GM18498 (cell line): ENCODE measurements at regions not wholly inside any gene's neighbourhood (a gene's known extent, or its start where the extent isn't known, plus 50 kb on each side); places are given as distances from the start of the nearest gene placed in this dataset.

Experiments used
- ATAC-seq: cut with Tn5 transposase; IDR thresholded peaks from one replicate; pipeline ENCODE4 v1.9.1; 2021; ENCODE audit warnings: mild to moderate bottlenecking, moderate library complexity; ENCODE audit not compliant: unreplicated experiment

GRCh38 chr4:180870623-180871022 is 1372.6 kb upstream of the TENM3 start:
- no peak for ATAC-seq

- no peak for ATAC-seq
Observed at GRCh38 chr4:180898305-180898704, 1344.9 kb upstream of the TENM3 start.

- no peak for ATAC-seq
Observed at GRCh38 chr4:180900781-180901180, 1342.4 kb upstream of the TENM3 start.

GRCh38 chr4:180909279-180909678 is 1333.9 kb upstream of the TENM3 start:
- no peak for ATAC-seq

- ATAC-seq, result no peak
Observed at GRCh38 chr4:180913750-180914149, 1329.5 kb upstream of the TENM3 start.

- no peak for ATAC-seq
Observed at GRCh38 chr4:180923486-180923885, 1319.7 kb upstream of the TENM3 start.

GRCh38 chr4:180925805-180926204 is 1317.4 kb upstream of the TENM3 start:
- no peak for ATAC-seq

GRCh38 chr4:180926277-180926676 is 1316.9 kb upstream of the TENM3 start:
- ATAC-seq, result no peak

- ATAC-seq, result no peak
Observed at GRCh38 chr4:180932370-180933001, 1310.7 kb upstream of the TENM3 start.

- ATAC-seq, result no peak
Observed at GRCh38 chr4:180937083-180937482, 1306.1 kb upstream of the TENM3 start.

- no peak for ATAC-seq
Observed at GRCh38 chr4:180940680-180941079, 1302.5 kb upstream of the TENM3 start.

- ATAC-seq, result no peak
Observed at GRCh38 chr4:180942367-180942916, 1300.8 kb upstream of the TENM3 start.

GRCh38 chr4:180946188-180946587 is 1297.0 kb upstream of the TENM3 start:
- no peak for ATAC-seq

- ATAC-seq, result no peak
Observed at GRCh38 chr4:180947425-180947824, 1295.8 kb upstream of the TENM3 start.

- ATAC-seq, result no peak
Observed at GRCh38 chr4:180949424-180950213, 1293.6 kb upstream of the TENM3 start.

- ATAC-seq, result no peak
Observed at GRCh38 chr4:180950377-180950776, 1292.8 kb upstream of the TENM3 start.

GRCh38 chr4:180951312-180951711 is 1291.9 kb upstream of the TENM3 start:
- ATAC-seq, result no peak

GRCh38 chr4:180953572-180953971 is 1289.6 kb upstream of the TENM3 start:
- no peak for ATAC-seq

- ATAC-seq, result no peak
Observed at GRCh38 chr4:180960743-180961401, 1282.3 kb upstream of the TENM3 start.

GRCh38 chr4:180962268-180962667 is 1280.9 kb upstream of the TENM3 start:
- ATAC-seq, result no peak

GRCh38 chr4:180966312-180966711 is 1276.9 kb upstream of the TENM3 start:
- ATAC-seq, result no peak

- ATAC-seq, result no peak
Observed at GRCh38 chr4:180967936-180968335, 1275.3 kb upstream of the TENM3 start.
